ENCODE measurements at regions not wholly inside any gene's neighbourhood (a gene's known extent, or its start where the extent isn't known, plus 50 kb on each side); places are given as distances from the start of the nearest gene placed in this dataset.

DNA sequence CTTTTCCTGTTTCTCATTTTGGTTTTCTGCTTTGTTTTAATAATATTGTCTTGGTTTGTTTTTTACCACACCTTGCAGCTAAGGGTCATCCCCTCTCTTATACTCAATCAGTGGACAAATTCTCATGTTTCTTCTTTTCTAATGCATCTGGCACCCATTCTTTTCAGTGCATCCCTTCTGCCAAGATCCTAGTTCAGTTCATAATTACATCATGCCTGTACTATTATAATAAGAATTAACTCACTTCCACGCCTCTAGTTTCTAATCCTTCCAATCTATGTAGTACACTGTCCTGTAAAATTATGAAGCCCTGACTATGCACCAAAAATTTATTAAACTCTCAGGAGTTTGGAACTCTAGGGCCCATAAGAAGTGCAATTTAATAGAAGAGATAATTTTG, 126.1 kb downstream of the FAT4 start:
- TF ChIP-seq, protein P1, sequence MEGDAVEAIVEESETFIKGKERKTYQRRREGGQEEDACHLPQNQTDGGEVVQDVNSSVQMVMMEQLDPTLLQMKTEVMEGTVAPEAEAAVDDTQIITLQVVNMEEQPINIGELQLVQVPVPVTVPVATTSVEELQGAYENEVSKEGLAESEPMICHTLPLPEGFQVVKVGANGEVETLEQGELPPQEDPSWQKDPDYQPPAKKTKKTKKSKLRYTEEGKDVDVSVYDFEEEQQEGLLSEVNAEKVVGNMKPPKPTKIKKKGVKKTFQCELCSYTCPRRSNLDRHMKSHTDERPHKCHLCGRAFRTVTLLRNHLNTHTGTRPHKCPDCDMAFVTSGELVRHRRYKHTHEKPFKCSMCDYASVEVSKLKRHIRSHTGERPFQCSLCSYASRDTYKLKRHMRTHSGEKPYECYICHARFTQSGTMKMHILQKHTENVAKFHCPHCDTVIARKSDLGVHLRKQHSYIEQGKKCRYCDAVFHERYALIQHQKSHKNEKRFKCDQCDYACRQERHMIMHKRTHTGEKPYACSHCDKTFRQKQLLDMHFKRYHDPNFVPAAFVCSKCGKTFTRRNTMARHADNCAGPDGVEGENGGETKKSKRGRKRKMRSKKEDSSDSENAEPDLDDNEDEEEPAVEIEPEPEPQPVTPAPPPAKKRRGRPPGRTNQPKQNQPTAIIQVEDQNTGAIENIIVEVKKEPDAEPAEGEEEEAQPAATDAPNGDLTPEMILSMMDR (IDR thresholded peaks at IDR 0.05; ENCODE audit: unreplicated experiment): no peak
- H3K9me3 Mint-ChIP-seq (ENCODE audit: unreplicated experiment): no peaks in the 10 kb centered on the region
- H3K36me3 Mint-ChIP-seq (ENCODE audit: low read depth, unreplicated experiment): peaks cover 18% of the 10 kb centered on the region
- H3K27me3 Mint-ChIP-seq (ENCODE audit: unreplicated experiment): peaks cover 3% of the 10 kb centered on the region
- no peak for DNase-seq (ENCODE audit: low spot score)
- no peak overlapping the region for H3K4me3 Mint-ChIP-seq (ENCODE audit: unreplicated experiment)
- no peak overlapping the region for H3K27ac Mint-ChIP-seq (ENCODE audit: unreplicated experiment)
- H3K4me1 Mint-ChIP-seq (ENCODE audit: unreplicated experiment): no peaks in the 10 kb centered on the region

DNA sequence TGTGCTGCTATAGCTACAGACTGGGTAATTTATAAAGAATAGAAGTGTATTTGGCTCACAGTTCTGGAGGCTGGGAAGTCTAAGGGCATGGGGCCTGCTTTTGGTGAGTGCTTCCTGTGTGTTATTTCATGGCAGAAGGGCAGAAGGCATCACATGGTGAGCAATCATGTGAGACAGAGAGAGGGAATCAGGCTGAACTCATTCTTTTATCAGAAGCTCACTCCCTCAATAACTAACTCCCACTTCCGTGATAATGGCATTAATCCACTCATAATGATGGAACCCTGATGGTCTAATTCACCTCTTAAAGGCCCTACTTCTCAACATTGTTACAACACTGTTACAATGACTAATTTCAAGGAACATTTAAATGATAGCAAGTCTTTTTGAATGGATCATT, 129.4 kb downstream of the FAT4 start:
- Mint-ChIP-seq H3K27ac (ENCODE audit: unreplicated experiment) (no peak overlapping the region), H3K27me3 (ENCODE audit: unreplicated experiment) (peaks cover under 1% of the 10 kb centered on the region), H3K4me1 (ENCODE audit: unreplicated experiment) (no peaks in the 10 kb centered on the region), H3K36me3 (ENCODE audit: low read depth, unreplicated experiment) (peaks cover 18% of the 10 kb centered on the region), H3K4me3 (ENCODE audit: unreplicated experiment) (no peak overlapping the region), H3K9me3 (ENCODE audit: unreplicated experiment) (no peaks in the 10 kb centered on the region)
- TF ChIP-seq, protein P1 (IDR thresholded peaks at IDR 0.05; ENCODE audit: unreplicated experiment): no peak
- DNase-seq (ENCODE audit: low spot score): no peak

DNA sequence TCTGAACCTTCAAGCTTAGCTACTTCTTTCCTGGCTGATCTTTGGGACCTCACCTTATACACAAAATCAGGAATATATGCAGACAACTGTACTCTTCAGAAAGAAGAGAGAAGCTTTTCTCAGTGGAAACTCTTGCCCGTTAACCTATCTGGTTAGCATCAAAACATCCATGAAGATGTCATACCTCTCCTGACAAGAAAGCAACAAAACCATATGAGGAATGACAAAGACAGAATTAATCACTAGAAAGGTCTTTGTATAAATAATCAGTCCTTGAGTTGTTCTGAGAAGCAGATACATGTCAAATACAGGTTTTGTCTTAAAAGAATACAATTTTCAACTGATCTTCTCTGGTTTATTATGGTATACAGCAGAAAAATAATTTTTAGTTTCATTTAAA, 130.8 kb downstream of the FAT4 start:
- H3K27ac Mint-ChIP-seq (ENCODE audit: unreplicated experiment): no peak overlapping the region
- no peak overlapping the region for H3K4me3 Mint-ChIP-seq (ENCODE audit: unreplicated experiment)
- H3K4me1 Mint-ChIP-seq (ENCODE audit: unreplicated experiment): no peaks in the 10 kb centered on the region
- H3K9me3 Mint-ChIP-seq (ENCODE audit: unreplicated experiment): no peaks in the 10 kb centered on the region
- TF ChIP-seq, protein P1 (IDR thresholded peaks at IDR 0.05; ENCODE audit: unreplicated experiment): no peak
- no peak for DNase-seq (ENCODE audit: low spot score)
- H3K36me3 Mint-ChIP-seq (ENCODE audit: low read depth, unreplicated experiment): peaks cover 23% of the 10 kb centered on the region
- H3K27me3 Mint-ChIP-seq (ENCODE audit: unreplicated experiment): peaks cover 2% of the 10 kb centered on the region

DNA sequence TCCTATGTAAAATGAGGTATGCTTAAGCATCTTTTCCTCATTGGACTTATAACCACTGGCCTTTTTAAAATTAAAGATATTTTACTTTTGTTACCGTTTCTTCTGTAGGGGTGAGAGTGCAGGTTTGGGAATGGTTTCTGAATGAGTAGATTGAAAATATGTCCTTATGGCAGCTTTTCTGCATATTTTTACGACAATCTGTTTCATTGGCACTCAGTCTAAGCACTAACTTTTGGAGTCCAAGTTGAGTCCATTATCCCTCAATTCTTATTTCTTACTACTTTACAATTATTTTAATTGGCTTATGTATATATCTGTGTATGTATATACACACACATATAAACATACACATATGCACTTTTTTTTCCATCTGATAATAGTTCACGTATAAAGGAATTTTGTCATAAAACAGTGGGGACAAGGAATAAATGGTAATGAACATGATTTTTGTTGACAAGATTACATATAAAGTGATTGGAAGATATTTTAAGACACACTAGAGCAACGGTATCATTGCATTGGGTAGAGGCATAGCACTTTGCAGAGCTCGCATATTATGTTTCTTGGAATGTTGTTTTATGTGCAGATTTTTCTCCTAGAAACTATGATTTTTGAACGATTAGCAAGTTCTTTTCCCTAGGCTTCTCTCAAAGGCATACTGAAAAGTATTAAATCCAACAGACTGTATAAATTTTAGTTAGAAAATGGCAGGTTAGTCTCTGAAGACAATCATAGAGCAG, 133.0 kb downstream of the FAT4 start:
- peaks cover 42% of the 10 kb centered on the region for H3K36me3 Mint-ChIP-seq (ENCODE audit: low read depth, unreplicated experiment)

DNA sequence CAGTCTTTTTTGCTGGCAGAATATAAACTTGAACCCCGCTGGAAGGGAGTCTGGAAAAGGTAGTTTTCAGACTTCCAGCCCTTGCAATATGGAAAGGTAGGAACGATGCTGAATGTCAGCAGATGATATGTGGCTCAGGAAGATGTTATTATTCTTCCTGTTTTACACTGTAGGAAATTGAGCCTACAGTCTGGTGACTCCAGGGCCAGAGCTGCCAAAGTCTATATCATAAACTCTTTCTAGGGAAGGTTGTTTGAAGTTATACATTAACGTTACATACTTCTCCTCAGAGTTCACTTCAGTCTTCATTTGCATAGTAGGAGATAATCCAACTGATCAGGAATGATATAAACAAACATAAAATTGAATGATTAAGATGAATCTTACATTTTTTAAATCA, 141.3 kb downstream of the FAT4 start:
- Mint-ChIP-seq H3K36me3 (ENCODE audit: low read depth, unreplicated experiment) (peaks cover 23% of the 10 kb centered on the region), H3K27me3 (ENCODE audit: unreplicated experiment) (peaks cover 2% of the 10 kb centered on the region), H3K4me3 (ENCODE audit: unreplicated experiment) (no peak overlapping the region), H3K4me1 (ENCODE audit: unreplicated experiment) (peaks cover 4% of the 10 kb centered on the region), H3K9me3 (ENCODE audit: unreplicated experiment) (no peaks in the 10 kb centered on the region), H3K27ac (ENCODE audit: unreplicated experiment) (no peak overlapping the region)
- no peak for DNase-seq (ENCODE audit: low spot score)
- TF ChIP-seq, protein P1 (IDR thresholded peaks at IDR 0.05; ENCODE audit: unreplicated experiment): no peak

More for the DNA sequence above, 133.0 kb downstream of the FAT4 start:
- H3K27me3 Mint-ChIP-seq (ENCODE audit: unreplicated experiment): peaks cover 4% of the 10 kb centered on the region
- no peaks in the 10 kb centered on the region for H3K9me3 Mint-ChIP-seq (ENCODE audit: unreplicated experiment)
- H3K4me1 Mint-ChIP-seq (ENCODE audit: unreplicated experiment): no peaks in the 10 kb centered on the region
- DNase-seq (ENCODE audit: low spot score): no peak
- no peak overlapping the region for H3K27ac Mint-ChIP-seq (ENCODE audit: unreplicated experiment)
- H3K4me3 Mint-ChIP-seq (ENCODE audit: unreplicated experiment): no peak overlapping the region
- TF ChIP-seq, protein P1 (IDR thresholded peaks at IDR 0.05; ENCODE audit: unreplicated experiment): no peak
